H1 (cell line): ENCODE measurements at regions not wholly inside any gene's neighbourhood (a gene's known extent, or its start where the extent isn't known, plus 50 kb on each side); places are given as distances from the start of the nearest gene placed in this dataset.

Source experiments
- CTCF ChIA-PET: fragments of 300-600 bp; sonication (Branson Sonifier 250); formaldehyde crosslinking; loops from one replicate; lab custom pipeline; 2021; ENCODE audit not compliant: partially characterized antibody; lab: Charles Lee
- POLR2A ChIA-PET: fragments of 300-600 bp; sonication (Branson Sonifier 250); formaldehyde crosslinking; loops from one replicate; lab custom pipeline; 2021; ENCODE audit warnings: inconsistent platforms; ENCODE audit not compliant: partially characterized antibody; lab: Charles Lee
- DNase-seq, 2 experiments: peaks; one replicate each; pipeline versions ENCODE4 v3.0.0 to v3.0.0-alpha.2; 2010 to 2022; ENCODE audit warnings: low spot score in 2 of 2, low read depth in 1 of 2, mixed read lengths in 1 of 2
- FAIRE-seq: peaks from 2 replicates; lab custom pipeline; 2011; peaks lifted over from hg19 to GRCh38; lab: Jason Lieb, UNC
- H2AFZ ChIP-seq: 2 replicates; pipeline ENCODE4 v1.8.1; 2012; ENCODE audit warnings: low read length, inconsistent platforms
- H2AK5ac ChIP-seq: 2 replicates; pipeline ENCODE4 v1.6.1; 2013; ENCODE audit warnings: low read depth, low read length
- H2BK120ac ChIP-seq: replicated peaks from 2 replicates; pipeline ENCODE3; 2013; ENCODE audit warnings: low read depth, low read length, inconsistent platforms
- H2BK12ac ChIP-seq: 2 replicates; pipeline ENCODE4 v1.6.1; 2013; ENCODE audit warnings: low read depth, low read length
- H2BK15ac ChIP-seq: 2 replicates; pipeline ENCODE4 v1.6.1; 2013; ENCODE audit warnings: low read length
- H2BK20ac ChIP-seq: 2 replicates; pipeline ENCODE4 v1.6.1; 2013; ENCODE audit warnings: low read length
- H2BK5ac ChIP-seq: 2 replicates; pipeline ENCODE4 v1.6.1; 2013; ENCODE audit warnings: low read depth, low read length
- H3K14ac ChIP-seq: 2 replicates; pipeline ENCODE4 v1.6.1; 2013; ENCODE audit warnings: inconsistent platforms; ENCODE audit not compliant: insufficient read length
- H3K18ac ChIP-seq: 2 replicates; pipeline ENCODE4 v1.6.1; 2013; ENCODE audit warnings: low read length; ENCODE audit errors: extremely low read depth
- H3K23ac ChIP-seq: 2 replicates; pipeline ENCODE4 v1.6.1; 2013; ENCODE audit warnings: inconsistent platforms; ENCODE audit not compliant: insufficient read length
- H3K23me2 ChIP-seq: 2 replicates; pipeline ENCODE4 v1.6.1; 2013; ENCODE audit warnings: low read depth, low read length
- H3K27ac ChIP-seq: 2 replicates; pipeline ENCODE4 v1.6.1; 2011; ENCODE audit warnings: low read depth, low read length, inconsistent platforms
- H3K27me3 ChIP-seq, 4 experiments: replicated peaks in 1 of 4; 1 replicate in 1 of 4; 2 replicates in 3 of 4; pipeline versions ENCODE4 v1.6.1 to v1.8.1; 2011 to 2013; ENCODE audit warnings: low read length in 3 of 4, mild to moderate bottlenecking in 3 of 4, inconsistent platforms in 2 of 4, mixed read lengths in 2 of 4, moderate library complexity in 1 of 4; ENCODE audit not compliant: control insufficient read depth in 3 of 4, insufficient read depth in 3 of 4; ENCODE audit errors: extremely low read depth in 1 of 4
- H3K36me3 ChIP-seq, 4 experiments: 2 replicates each; pipeline versions ENCODE4 v1.6.1 to v1.8.1; 2011 to 2013; ENCODE audit warnings: mild to moderate bottlenecking in 4 of 4, low read length in 3 of 4, moderate library complexity in 2 of 4, control low read depth in 1 of 4, inconsistent platforms in 1 of 4; ENCODE audit not compliant: insufficient read depth in 4 of 4, control insufficient read depth in 2 of 4
- H3K4ac ChIP-seq: replicated peaks from 2 replicates; pipeline ENCODE3; 2013; ENCODE audit warnings: low read length, low read depth, mixed read lengths, inconsistent platforms; ENCODE audit not compliant: insufficient read length
- H3K4me1 ChIP-seq, 4 experiments: replicated peaks in 1 of 4; 1 replicate in 1 of 4; 2 replicates in 3 of 4; pipeline versions ENCODE4 v1.6.1 to v1.8.1; 2011 to 2013; ENCODE audit warnings: low read length in 3 of 4, inconsistent platforms in 2 of 4, mixed read lengths in 1 of 4; ENCODE audit not compliant: insufficient read depth in 4 of 4, control insufficient read depth in 3 of 4
- H3K4me2 ChIP-seq, 2 experiments: 2 replicates each; pipeline versions ENCODE4 v1.6.1 to v1.8.1; 2011 to 2013; ENCODE audit warnings: low read depth in 2 of 2, low read length in 2 of 2, control low read depth in 1 of 2, inconsistent platforms in 1 of 2, mild to moderate bottlenecking in 1 of 2; ENCODE audit not compliant: insufficient read depth in 1 of 2
- H3K4me3 ChIP-seq, 4 experiments: fragments of 200-600, 300-600 bp in 1 of 4; sonication (generic), shearing (Covaris generic), sonication (Bioruptor Twin) in 1 of 4; 2 replicates each; pipeline versions ENCODE4 v1.5.1 to v1.8.1; 2011 to 2016; ENCODE audit warnings: low read length in 4 of 4, low read depth in 3 of 4, control low read depth in 2 of 4, inconsistent platforms in 2 of 4, mild to moderate bottlenecking in 2 of 4, mixed read lengths in 1 of 4, moderate library complexity in 1 of 4; ENCODE audit not compliant: insufficient read depth in 2 of 4; ENCODE audit errors: extremely low read depth in 1 of 4
- H3K56ac ChIP-seq: replicated peaks from 2 replicates; pipeline ENCODE3; 2013; ENCODE audit warnings: low read depth, mild to moderate bottlenecking, mixed read lengths, low read length, inconsistent platforms; ENCODE audit not compliant: insufficient read length
- H3K79me1 ChIP-seq: 2 replicates; pipeline ENCODE4 v1.6.1; 2013; ENCODE audit warnings: low read depth, low read length, control low read depth
- H3K79me2 ChIP-seq, 2 experiments: 2 replicates each; pipeline versions ENCODE4 v1.6.1 to v1.8.1; 2012 to 2013; ENCODE audit warnings: low read length in 2 of 2, mild to moderate bottlenecking in 2 of 2, inconsistent platforms in 1 of 2; ENCODE audit not compliant: insufficient read depth in 2 of 2, control insufficient read depth in 1 of 2
- H3K9ac ChIP-seq, 4 experiments: replicated peaks in 1 of 4; 1 replicate in 1 of 4; 2 replicates in 3 of 4; pipeline versions ENCODE4 v1.6.1 to v1.8.1; 2011 to 2013; ENCODE audit warnings: low read depth in 3 of 4, low read length in 3 of 4, control low read depth in 2 of 4, mild to moderate bottlenecking in 2 of 4, moderate library complexity in 2 of 4, inconsistent platforms in 1 of 4; ENCODE audit errors: extremely low read depth in 1 of 4
- H3K9me3 ChIP-seq, 2 experiments: 2 replicates each; pipeline versions ENCODE4 v1.6.1 to v1.8.1; 2012 to 2013; ENCODE audit warnings: mild to moderate bottlenecking in 2 of 2, moderate library complexity in 2 of 2, control low read depth in 1 of 2, inconsistent platforms in 1 of 2, low read depth in 1 of 2, low read length in 1 of 2, mixed read lengths in 1 of 2; ENCODE audit not compliant: insufficient read depth in 2 of 2
- H4K20me1 ChIP-seq, 2 experiments: replicated peaks in 1 of 2; 2 replicates each; pipeline versions ENCODE3 to v1.8.1; 2011 to 2013; ENCODE audit warnings: inconsistent platforms in 2 of 2, low read length in 2 of 2, mild to moderate bottlenecking in 1 of 2; ENCODE audit not compliant: insufficient read depth in 2 of 2, control insufficient read depth in 1 of 2
- H4K5ac ChIP-seq: 2 replicates; pipeline ENCODE4 v1.6.1; 2013; ENCODE audit warnings: low read length, low read depth, mixed read lengths, inconsistent platforms; ENCODE audit not compliant: insufficient read length
- H4K8ac ChIP-seq: 2 replicates; pipeline ENCODE4 v1.8.0; 2013; ENCODE audit warnings: mild to moderate bottlenecking, moderate library complexity, low read length, inconsistent platforms; ENCODE audit not compliant: insufficient read depth; ENCODE audit errors: extremely low read depth
- H4K91ac ChIP-seq: replicated peaks from 2 replicates; pipeline ENCODE3; 2013; ENCODE audit warnings: low read length, mixed read lengths, inconsistent platforms; ENCODE audit not compliant: insufficient read length
- CHD1 ChIP-seq: IDR thresholded peaks from 2 replicates; pipeline ENCODE4 v1.6.1; 2012; ENCODE audit warnings: low read depth, low read length, improper control_type of control experiment
- HDAC6 ChIP-seq: IDR thresholded peaks from one replicate; pipeline ENCODE4 v1.7.1; 2012; ENCODE audit warnings: low read depth, mild to moderate bottlenecking, inconsistent platforms, low read length, moderate library complexity
- NANOG ChIP-seq: IDR thresholded peaks from 2 replicates; pipeline ENCODE4 v1.6.1; 2011; ENCODE audit warnings: low read length, low read depth, mild to moderate bottlenecking, inconsistent platforms; ENCODE audit not compliant: insufficient read depth, poor library complexity, severe bottlenecking
- SIRT6 ChIP-seq: IDR thresholded peaks from one replicate; pipeline ENCODE4 v1.7.1; 2012; ENCODE audit warnings: low read length, inconsistent platforms
- TEAD4 ChIP-seq: IDR thresholded peaks from 2 replicates; pipeline ENCODE4 v1.6.1; 2012; ENCODE audit warnings: low read depth, low read length, inconsistent platforms, mixed read lengths
- WGBS, 2 experiments: shearing (Covaris generic) in 1 of 2; methylation state at CpG; one replicate each; pipeline versions ENCODE4 v1.1.6 to v1.1.7; 2013 to 2015; ENCODE audit warnings: low lambda C conversion rate in 2 of 2, mixed read lengths in 2 of 2, inconsistent platforms in 1 of 2, low coverage in 1 of 2, missing lambda C conversion rate in 1 of 2; ENCODE audit not compliant: insufficient replicate concordance in 2 of 2, insufficient coverage in 1 of 2, insufficient read length in 1 of 2; ENCODE audit errors: extremely low coverage in 1 of 2, missing lambda C conversion rate in 1 of 2; 5-methylcytosine and 5-hydroxymethylcytosine counted together

GRCh38 chr11:25938952-25939351 lies 393.0 kb upstream of the ANO3 start:
- H2AFZ ChIP-seq, result no peak overlapping the region
- H4K91ac ChIP-seq, result no peak overlapping the region
- peak overlapping the region; percentile 12 to 37; a peak in 2 of 4 replicates for H3K4me2 ChIP-seq
- H3K9me3 ChIP-seq, result peaks cover 6 to 13% of the 10 kb centered on the region in 2 experiments; a peak in 1 of 4 replicates
- no peaks in the 10 kb centered on the region for H3K27me3 ChIP-seq
- POLR2A ChIA-PET, result no interaction called here
- FAIRE-seq, result no peak
- no peak overlapping the region for H3K4me3 ChIP-seq
- H2BK5ac ChIP-seq, result no peak overlapping the region
- no peaks in the 10 kb centered on the region; a peak in 1 of 7 replicates for H3K4me1 ChIP-seq
- no peaks in the 10 kb centered on the region for H3K23me2 ChIP-seq
- H2BK12ac ChIP-seq, result no peak overlapping the region
- H3K56ac ChIP-seq, result no peak overlapping the region
- H3K79me2 ChIP-seq, result no peaks in the 10 kb centered on the region
- no peak overlapping the region for H2BK20ac ChIP-seq
- WGBS, 2 experiments, result 55% methylated on average over 1 of the region's 1 CpG; no CpG with 5 or more reads in 1 of the 2 experiments
- H3K23ac ChIP-seq, result no peak overlapping the region
- H3K14ac ChIP-seq, result no peak overlapping the region
- no peak overlapping the region for H4K5ac ChIP-seq
- DNase-seq, result no peak
- no peaks in the 10 kb centered on the region for H3K36me3 ChIP-seq
- no peak overlapping the region for H2BK120ac ChIP-seq
- no peak overlapping the region for H3K27ac ChIP-seq
- CTCF ChIA-PET, result interaction anchor here (1.4 kb wide), 1 partner anchor 24 kb away, joined by 3 read pairs; no protein-coding TSS in a partner anchor
- H2AK5ac ChIP-seq, result no peak overlapping the region
- no peak overlapping the region for H4K8ac ChIP-seq
- no peak overlapping the region for H3K18ac ChIP-seq
- H4K20me1 ChIP-seq, result no peaks in the 10 kb centered on the region
- H2BK15ac ChIP-seq, result no peak overlapping the region
- H3K9ac ChIP-seq, result no peak overlapping the region
- H3K4ac ChIP-seq, result no peak overlapping the region
- H3K79me1 ChIP-seq, result no peaks in the 10 kb centered on the region
- TF ChIP-seq SIRT6, result no peak
- no peak for TF ChIP-seq HDAC6
- TF ChIP-seq CHD1, result no peak
- no peak for TF ChIP-seq TEAD4
- TF ChIP-seq NANOG, result no peak
